Kidney (tissue), 13 donors: ENCODE measurements at regions not wholly inside any gene's neighbourhood (a gene's known extent, or its start where the extent isn't known, plus 50 kb on each side); places are given as distances from the start of the nearest gene placed in this dataset.
"Not testable (repeated sequence)": the region's sequence is repeated elsewhere in the genome, so short reads cannot be mapped to it uniquely, and the experiment has no call there.

Experiments
- DNase-seq, 5 donors: peaks; one replicate each; pipeline ENCODE4 v3.0.0-alpha.2; 2013 to 2020
- FAIRE-seq: peaks from 2 replicates; lab custom pipeline; 2012; peaks lifted over from hg19 to GRCh38; lab: Jason Lieb, UNC
- H3K27ac ChIP-seq, 2 donors: one replicate each; pipeline ENCODE4 v1.7.0; 2013; ENCODE audit warnings: low read depth in 2 of 2, low read length in 2 of 2, inconsistent platforms in 1 of 2
- H3K27me3 ChIP-seq: one replicate; pipeline ENCODE4 v1.7.1; 2013; ENCODE audit warnings: low read length, inconsistent platforms; ENCODE audit not compliant: control insufficient read depth, insufficient read depth
- H3K36me3 ChIP-seq, 3 donors: one replicate each; pipeline versions ENCODE4 v1.7.0 to v1.7.1; 2013; ENCODE audit warnings: low read length in 3 of 3, control low read depth in 1 of 3, inconsistent platforms in 1 of 3; ENCODE audit not compliant: insufficient read depth in 3 of 3, control insufficient read depth in 2 of 3
- H3K4me1 ChIP-seq, 3 donors: one replicate each; pipeline versions ENCODE4 v1.7.0 to v1.7.1; 2013; ENCODE audit warnings: low read length in 3 of 3, inconsistent platforms in 1 of 3, low read depth in 1 of 3; ENCODE audit not compliant: control insufficient read depth in 2 of 3, insufficient read depth in 2 of 3
- H3K4me3 ChIP-seq, 3 donors: one replicate each; pipeline versions ENCODE4 v1.7.0 to v1.8.1; 2013; ENCODE audit warnings: low read length in 3 of 3, control low read depth in 1 of 3, inconsistent platforms in 1 of 3
- H3K9ac ChIP-seq, 3 donors: one replicate each; pipeline versions ENCODE4 v1.7.0 to v1.7.1; 2013; ENCODE audit warnings: low read length in 3 of 3, control low read depth in 1 of 3, inconsistent platforms in 1 of 3
- H3K9me3 ChIP-seq, 3 donors: one replicate each; pipeline versions ENCODE4 v1.7.0 to v1.7.1; 2013; ENCODE audit warnings: low read length in 3 of 3, control low read depth in 1 of 3, inconsistent platforms in 1 of 3; ENCODE audit not compliant: control insufficient read depth in 2 of 3, insufficient read depth in 1 of 3
- intact Hi-C: fragments of 100-400 bp; cut with DNase I; formaldehyde crosslinking; loops from one replicate; pipeline ENCODE4 v1.11.1; 2022
- TF ChIP-seq, protein P1 (sequence below): IDR thresholded peaks from 3 replicates; pipeline ENCODE4 v1.5.1; 2012; ENCODE audit warnings: mild to moderate bottlenecking, moderate library complexity, borderline replicate concordance; ENCODE audit not compliant: insufficient read depth; ENCODE audit errors: extremely low read depth
- donor health status: control.
- donor health status: control.
- donor health status: control.
- donor health status: control.
- donor health status: control.
- donor health status: DM: yes; HTN: yes; CAD: no.
- donor health status: Normal renal cell carcinoma (clear cell type).

DNA sequence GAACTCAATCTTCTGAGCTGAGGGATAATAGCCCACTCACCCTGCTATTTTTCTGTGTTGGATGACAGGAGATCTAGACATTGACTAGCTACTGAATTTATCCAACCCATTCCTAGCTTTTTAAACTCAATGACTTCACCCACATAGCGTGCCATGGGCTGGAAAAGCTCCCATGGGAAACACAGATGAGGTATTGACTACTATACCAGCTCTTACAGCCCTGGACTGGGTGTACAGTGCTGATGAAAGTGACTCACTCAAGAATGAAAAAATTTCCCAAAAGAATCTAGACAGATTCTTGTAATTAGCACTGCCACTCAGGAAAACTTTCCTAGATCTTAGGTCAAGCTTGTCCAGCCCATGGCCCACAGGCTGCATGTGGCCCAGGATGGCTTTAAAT lies 72.7 kb upstream of the NREP start:
- H3K27ac ChIP-seq: no peak overlapping the region
- TF ChIP-seq, protein P1, sequence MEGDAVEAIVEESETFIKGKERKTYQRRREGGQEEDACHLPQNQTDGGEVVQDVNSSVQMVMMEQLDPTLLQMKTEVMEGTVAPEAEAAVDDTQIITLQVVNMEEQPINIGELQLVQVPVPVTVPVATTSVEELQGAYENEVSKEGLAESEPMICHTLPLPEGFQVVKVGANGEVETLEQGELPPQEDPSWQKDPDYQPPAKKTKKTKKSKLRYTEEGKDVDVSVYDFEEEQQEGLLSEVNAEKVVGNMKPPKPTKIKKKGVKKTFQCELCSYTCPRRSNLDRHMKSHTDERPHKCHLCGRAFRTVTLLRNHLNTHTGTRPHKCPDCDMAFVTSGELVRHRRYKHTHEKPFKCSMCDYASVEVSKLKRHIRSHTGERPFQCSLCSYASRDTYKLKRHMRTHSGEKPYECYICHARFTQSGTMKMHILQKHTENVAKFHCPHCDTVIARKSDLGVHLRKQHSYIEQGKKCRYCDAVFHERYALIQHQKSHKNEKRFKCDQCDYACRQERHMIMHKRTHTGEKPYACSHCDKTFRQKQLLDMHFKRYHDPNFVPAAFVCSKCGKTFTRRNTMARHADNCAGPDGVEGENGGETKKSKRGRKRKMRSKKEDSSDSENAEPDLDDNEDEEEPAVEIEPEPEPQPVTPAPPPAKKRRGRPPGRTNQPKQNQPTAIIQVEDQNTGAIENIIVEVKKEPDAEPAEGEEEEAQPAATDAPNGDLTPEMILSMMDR: no peak
- H3K36me3 ChIP-seq: no peaks in the 10 kb centered on the region
- no peaks in the 10 kb centered on the region for H3K27me3 ChIP-seq
- no peak overlapping the region for H3K4me3 ChIP-seq
- FAIRE-seq (no peak), DNase-seq (no peak)
- intact Hi-C loops: no loop called here
- H3K9ac ChIP-seq: no peak overlapping the region
- H3K4me1 ChIP-seq: no peaks in the 10 kb centered on the region
- no peaks in the 10 kb centered on the region for H3K9me3 ChIP-seq

DNA sequence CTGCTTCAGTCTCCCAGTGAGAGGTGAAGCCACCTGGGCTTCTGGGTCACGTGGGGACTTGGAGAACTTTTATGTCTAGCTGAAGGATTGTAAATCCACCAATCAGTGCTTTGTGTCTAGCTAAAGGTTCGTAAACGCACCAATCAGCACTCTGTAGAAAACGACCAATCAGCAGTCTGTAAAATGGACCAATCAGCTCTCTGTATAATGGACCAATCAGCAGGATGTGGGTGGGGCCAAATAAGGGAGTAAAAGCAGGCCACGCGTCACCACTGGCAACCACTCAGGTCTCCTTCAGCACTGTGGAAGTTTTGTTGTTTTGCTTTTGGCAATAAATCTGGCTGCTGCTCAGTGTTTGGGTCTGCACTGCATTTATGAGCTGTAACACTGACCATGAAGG lies 69.1 kb upstream of the NREP start:
- no peaks in the 10 kb centered on the region for H3K9me3 ChIP-seq

DNA sequence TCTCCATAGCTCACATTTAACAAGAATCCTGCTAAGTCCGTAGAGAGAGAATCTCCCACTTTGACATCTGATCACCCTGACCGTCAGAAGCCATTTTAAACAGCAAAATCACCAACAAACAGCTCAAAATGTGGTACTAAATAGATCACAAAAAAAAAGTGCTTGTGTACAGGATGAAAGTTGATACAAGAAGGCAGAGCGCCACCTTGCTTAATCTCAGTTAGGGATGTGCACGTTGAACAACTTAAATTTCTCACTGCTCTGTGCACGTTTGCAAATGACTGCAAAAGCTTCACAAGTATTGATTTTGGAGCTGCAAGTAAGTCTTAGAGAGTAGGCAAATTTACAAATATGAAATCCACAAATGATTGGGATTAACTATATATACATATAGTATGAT lies 63.1 kb upstream of the NREP start:
- intact Hi-C loops: no loop called here
- H3K27me3 ChIP-seq: no peaks in the 10 kb centered on the region

More for the DNA sequence above, 69.1 kb upstream of the NREP start:
- DNase-seq (no peak), FAIRE-seq (no peak)
- no peak overlapping the region for H3K4me3 ChIP-seq
- H3K4me1 ChIP-seq: no peaks in the 10 kb centered on the region
- no peaks in the 10 kb centered on the region for H3K27me3 ChIP-seq
- H3K36me3 ChIP-seq: no peaks in the 10 kb centered on the region
- intact Hi-C loops: no loop called here
- no peak overlapping the region for H3K9ac ChIP-seq
- H3K27ac ChIP-seq: no peak overlapping the region
- TF ChIP-seq, protein P1: no peak

DNA sequence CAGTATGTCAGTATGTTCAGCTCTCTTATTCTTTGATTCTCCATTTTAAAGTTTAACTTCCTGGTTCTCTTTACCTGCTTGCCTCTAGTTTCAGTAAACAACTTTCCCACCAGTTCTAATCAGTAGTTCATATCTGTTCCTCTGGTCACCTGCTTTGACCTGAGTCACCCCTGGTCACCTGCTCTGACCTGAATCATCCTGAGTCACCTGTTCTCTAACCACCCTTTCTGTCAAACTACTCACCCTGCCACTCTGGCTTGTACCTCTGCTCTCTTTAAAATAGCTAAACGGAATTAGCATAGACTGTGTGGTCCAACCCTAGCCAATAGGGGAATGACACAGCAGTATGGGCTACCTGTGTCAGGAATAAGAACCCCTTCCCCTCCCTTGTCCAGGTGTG lies 62.0 kb upstream of the NREP start:
- H3K27ac ChIP-seq, FAIRE-seq, DNase-seq, H3K36me3 ChIP-seq, H3K4me1 ChIP-seq, H3K4me3 ChIP-seq, H3K27me3 ChIP-seq, intact Hi-C loops, H3K9me3 ChIP-seq, H3K9ac ChIP-seq: not testable (repeated sequence)

More for the DNA sequence above, 63.1 kb upstream of the NREP start:
- Histone ChIP-seq H3K27ac (no peak overlapping the region), H3K36me3 (no peaks in the 10 kb centered on the region), H3K4me3 (no peak overlapping the region), H3K9me3 (peaks cover 0 to 3% (median 0%) of the 10 kb centered on the region in 3 donors), H3K4me1 (no peaks in the 10 kb centered on the region), H3K9ac (no peak overlapping the region)
- TF ChIP-seq, protein P1: no peak
- FAIRE-seq: no peak
- DNase-seq: peak in 1 of 5 donors; percentile 18
